ENCODE measurements at regions not wholly inside any gene's neighbourhood (a gene's known extent, or its start where the extent isn't known, plus 50 kb on each side); places are given as distances from the start of the nearest gene placed in this dataset.
"Not testable (repeated sequence)": the region's sequence is repeated elsewhere in the genome, so short reads cannot be mapped to it uniquely, and the experiment has no call there.

GRCh38 chr21:10342261-10342956 is 179.0 kb upstream of the TPTE start:
- not testable (repeated sequence) for TF ChIP-seq POLR2A (IDR thresholded peaks at IDR 0.05; ENCODE audit: low read length); RNF2 (IDR thresholded peaks at IDR 0.05; ENCODE audit: borderline replicate concordance, low read depth); MAFK (IDR thresholded peaks at IDR 0.05; ENCODE audit: partially characterized antibody); TFCP2L1 (CRISPR knock-in tag; IDR thresholded peaks at IDR 0.05); RAD21 (conservative IDR thresholded peaks at IDR 0.05 in 1 of 2, IDR thresholded peaks at IDR 0.05 in 1 of 2); RFX5 (IDR thresholded peaks at IDR 0.05); NR3C1 (IDR thresholded peaks at IDR 0.05); EP300 (IDR thresholded peaks at IDR 0.05); MAZ (IDR thresholded peaks at IDR 0.05; ENCODE audit: borderline replicate concordance, low read depth, low read length); CEBPB (IDR thresholded peaks at IDR 0.05)
- TF ChIP-seq, protein P1, sequence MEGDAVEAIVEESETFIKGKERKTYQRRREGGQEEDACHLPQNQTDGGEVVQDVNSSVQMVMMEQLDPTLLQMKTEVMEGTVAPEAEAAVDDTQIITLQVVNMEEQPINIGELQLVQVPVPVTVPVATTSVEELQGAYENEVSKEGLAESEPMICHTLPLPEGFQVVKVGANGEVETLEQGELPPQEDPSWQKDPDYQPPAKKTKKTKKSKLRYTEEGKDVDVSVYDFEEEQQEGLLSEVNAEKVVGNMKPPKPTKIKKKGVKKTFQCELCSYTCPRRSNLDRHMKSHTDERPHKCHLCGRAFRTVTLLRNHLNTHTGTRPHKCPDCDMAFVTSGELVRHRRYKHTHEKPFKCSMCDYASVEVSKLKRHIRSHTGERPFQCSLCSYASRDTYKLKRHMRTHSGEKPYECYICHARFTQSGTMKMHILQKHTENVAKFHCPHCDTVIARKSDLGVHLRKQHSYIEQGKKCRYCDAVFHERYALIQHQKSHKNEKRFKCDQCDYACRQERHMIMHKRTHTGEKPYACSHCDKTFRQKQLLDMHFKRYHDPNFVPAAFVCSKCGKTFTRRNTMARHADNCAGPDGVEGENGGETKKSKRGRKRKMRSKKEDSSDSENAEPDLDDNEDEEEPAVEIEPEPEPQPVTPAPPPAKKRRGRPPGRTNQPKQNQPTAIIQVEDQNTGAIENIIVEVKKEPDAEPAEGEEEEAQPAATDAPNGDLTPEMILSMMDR (IDR thresholded peaks at IDR 0.05) = not testable (repeated sequence)

Data from A549 (cell line).